Activated naive CD4-positive, alpha-beta T cell treated with anti-CD3 and anti-CD28 coated beads for 36 hours (primary cell): ENCODE measurements at regions not wholly inside any gene's neighbourhood (a gene's known extent, or its start where the extent isn't known, plus 50 kb on each side); places are given as distances from the start of the nearest gene placed in this dataset.

ENCODE experiments used
- CTCF ChIA-PET: fragments of 350-600 bp; sonication (Branson Sonifier 250); formaldehyde crosslinking; loops from one replicate; lab custom pipeline; 2021; ENCODE audit warnings: antibody characterized with exemption; lab: Charles Lee
- DNase-seq: peaks from one replicate; pipeline ENCODE4 v3.0.0-alpha.2; 2020
- H3K27ac Mint-ChIP-seq: one replicate; pipeline ENCODE4 v1.8.0; 2021; ENCODE audit warnings: mild to moderate bottlenecking, mixed read lengths
- H3K27me3 Mint-ChIP-seq: one replicate; pipeline ENCODE4 v1.8.0; 2021; ENCODE audit warnings: low read depth, mixed read lengths
- H3K36me3 Mint-ChIP-seq: one replicate; pipeline ENCODE4 v1.8.0; 2021; ENCODE audit warnings: low read depth, mixed read lengths
- H3K4me1 Mint-ChIP-seq: one replicate; pipeline ENCODE4 v1.8.0; 2021; ENCODE audit warnings: low read depth, mixed read lengths
- H3K4me3 Mint-ChIP-seq: one replicate; pipeline ENCODE4 v1.8.0; 2021; ENCODE audit warnings: mild to moderate bottlenecking, moderate library complexity, mixed read lengths
- H3K9me3 Mint-ChIP-seq: one replicate; pipeline ENCODE4 v1.8.0; 2021; ENCODE audit warnings: mixed read lengths
- intact Hi-C: fragments of 100-400 bp; cut with micrococcal nuclease; formaldehyde crosslinking; loops from one replicate; pipeline ENCODE4 v1.15.1; 2023

DNA sequence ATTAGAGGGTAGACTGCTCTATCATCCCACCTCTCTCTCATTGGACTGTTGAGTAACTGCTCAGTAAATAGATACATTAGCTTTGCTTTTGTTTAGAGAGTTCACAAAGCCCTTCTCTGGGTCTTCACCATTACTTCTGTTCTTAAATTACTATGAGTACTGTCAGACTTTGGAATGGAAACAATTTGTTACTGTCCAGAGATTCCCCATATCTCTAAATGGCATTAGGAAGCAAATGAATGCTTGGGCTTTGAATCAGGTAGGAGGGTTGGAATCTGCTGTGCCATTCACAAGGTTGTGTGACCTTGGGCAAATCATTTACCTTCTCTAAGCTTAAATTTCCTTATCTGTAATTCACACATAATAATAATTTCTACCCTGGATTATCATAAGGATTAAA lies 541.0 kb upstream of the FZD8 start:
- no peaks in the 10 kb centered on the region for H3K4me1 Mint-ChIP-seq
- H3K36me3 Mint-ChIP-seq = no peaks in the 10 kb centered on the region
- no peak overlapping the region for H3K27ac Mint-ChIP-seq
- intact Hi-C loops = no loop called here
- peaks cover 8% of the 10 kb centered on the region for H3K9me3 Mint-ChIP-seq
- no peak for DNase-seq
- H3K4me3 Mint-ChIP-seq = no peak overlapping the region
- CTCF ChIA-PET = no interaction called here
- no peaks in the 10 kb centered on the region for H3K27me3 Mint-ChIP-seq

DNA sequence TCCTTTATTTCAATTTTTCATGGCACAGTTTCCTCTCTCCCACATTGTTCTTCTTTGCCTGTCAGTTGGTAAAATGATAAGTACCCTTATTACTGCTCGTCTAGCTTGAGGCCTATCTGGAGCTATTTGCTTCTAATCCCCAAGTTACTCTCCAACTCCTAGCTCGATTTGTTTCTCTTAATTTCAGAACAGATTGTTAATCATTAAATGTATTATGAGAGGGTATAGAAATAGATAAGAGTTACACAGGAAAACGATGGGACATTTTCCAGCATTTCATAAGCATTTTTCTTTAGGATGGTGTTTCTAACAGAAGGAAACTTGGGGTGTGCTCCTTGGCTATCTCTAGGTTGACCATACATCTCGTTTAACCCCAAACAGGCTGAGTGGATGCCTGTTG lies 540.5 kb upstream of the FZD8 start:
- intact Hi-C loops = no loop called here
- H3K4me3 Mint-ChIP-seq = no peak overlapping the region

GRCh38 chr10:36182179-36182566 lies 540.1 kb upstream of the FZD8 start:
- intact Hi-C loops = no loop called here
- no peak for DNase-seq
- no peak overlapping the region for H3K27ac Mint-ChIP-seq
- no peaks in the 10 kb centered on the region for H3K27me3 Mint-ChIP-seq
- no peaks in the 10 kb centered on the region for H3K36me3 Mint-ChIP-seq
- peaks cover 8% of the 10 kb centered on the region for H3K9me3 Mint-ChIP-seq
- H3K4me1 Mint-ChIP-seq = no peaks in the 10 kb centered on the region
- no peak overlapping the region for H3K4me3 Mint-ChIP-seq
- CTCF ChIA-PET = no interaction called here

More for the DNA sequence above, 540.5 kb upstream of the FZD8 start:
- Mint-ChIP-seq H3K27me3 (no peaks in the 10 kb centered on the region), H3K4me1 (no peaks in the 10 kb centered on the region), H3K9me3 (peaks cover 8% of the 10 kb centered on the region), H3K36me3 (no peaks in the 10 kb centered on the region), H3K27ac (no peak overlapping the region)
- DNase-seq = no peak
- CTCF ChIA-PET = no interaction called here

DNA sequence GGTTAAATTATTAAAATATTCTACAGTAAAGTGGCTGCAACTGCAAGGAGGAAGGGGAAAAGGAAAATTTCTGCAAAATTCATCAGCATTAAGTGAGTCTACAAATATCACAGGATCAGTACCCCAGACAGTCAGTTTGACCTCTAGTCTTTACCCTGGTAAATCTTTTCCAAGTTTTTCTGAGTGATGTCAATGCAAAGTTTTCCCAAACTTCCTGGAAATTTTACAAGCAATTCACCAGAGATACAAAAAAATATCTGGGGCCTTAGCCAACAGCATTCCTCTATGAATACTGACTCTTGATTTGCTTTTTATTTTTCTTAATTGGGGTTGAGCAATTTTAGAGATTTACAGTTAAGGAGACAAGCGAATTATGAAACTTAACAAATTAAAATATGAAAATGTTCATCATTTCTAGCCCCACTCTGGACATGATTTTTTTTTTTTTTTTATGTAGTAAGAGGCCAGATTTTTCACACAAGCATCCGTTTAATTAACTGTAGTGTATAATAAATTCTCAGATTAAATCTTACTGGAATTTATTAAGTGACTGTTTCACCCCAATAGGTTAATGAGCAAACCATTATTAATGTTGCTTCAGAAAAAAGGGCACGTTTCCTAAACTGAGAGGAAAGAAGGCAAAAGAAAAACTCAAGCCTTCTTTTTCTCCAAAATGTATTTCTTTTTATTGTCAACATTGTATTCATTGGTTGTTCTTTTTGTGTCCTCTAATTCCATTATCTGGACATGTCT lies 539.5 kb upstream of the FZD8 start:
- Mint-ChIP-seq H3K27me3 (no peaks in the 10 kb centered on the region), H3K4me3 (no peak overlapping the region), H3K4me1 (no peaks in the 10 kb centered on the region), H3K36me3 (no peaks in the 10 kb centered on the region), H3K27ac (no peak overlapping the region), H3K9me3 (peaks cover 9% of the 10 kb centered on the region)
- DNase-seq = no peak
- CTCF ChIA-PET = no interaction called here
- intact Hi-C loops = no loop called here

- no peak overlapping the region for H3K4me3 Mint-ChIP-seq
- intact Hi-C loops = no loop called here
- peaks cover 10% of the 10 kb centered on the region for H3K9me3 Mint-ChIP-seq
- H3K36me3 Mint-ChIP-seq = no peaks in the 10 kb centered on the region
- CTCF ChIA-PET = no interaction called here
- DNase-seq = no peak
- no peaks in the 10 kb centered on the region for H3K27me3 Mint-ChIP-seq
- H3K4me1 Mint-ChIP-seq = no peaks in the 10 kb centered on the region
- no peak overlapping the region for H3K27ac Mint-ChIP-seq
These were observed 536.5 kb upstream of the FZD8 start for GRCh38 chr10:36178616-36179015.

- Mint-ChIP-seq H3K4me1 (no peaks in the 10 kb centered on the region), H3K4me3 (no peak overlapping the region), H3K9me3 (peaks cover 8% of the 10 kb centered on the region), H3K36me3 (no peaks in the 10 kb centered on the region), H3K27ac (no peak overlapping the region), H3K27me3 (no peaks in the 10 kb centered on the region)
- CTCF ChIA-PET = no interaction called here
- no peak for DNase-seq
- intact Hi-C loops = no loop called here
These were observed 535.0 kb upstream of the FZD8 start for GRCh38 chr10:36177071-36177470.

DNA sequence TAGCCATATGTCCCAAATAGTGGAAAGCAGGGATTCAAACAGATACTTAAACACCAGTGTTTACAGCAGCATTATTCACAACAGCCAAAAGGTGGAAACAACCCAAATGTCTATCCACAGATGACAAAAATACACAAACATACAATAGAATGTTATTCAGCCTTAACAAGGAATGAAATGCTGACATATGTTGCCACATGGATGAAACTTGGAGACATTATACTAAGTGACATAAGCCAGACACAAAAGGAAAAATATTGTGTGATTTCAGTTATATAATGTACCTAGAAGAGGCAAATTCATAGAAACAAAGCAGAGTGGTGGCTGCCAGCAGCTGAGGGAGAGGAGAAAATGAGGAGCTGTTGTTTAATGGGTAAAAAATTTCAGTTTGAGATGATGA lies 533.9 kb upstream of the FZD8 start:
- no peaks in the 10 kb centered on the region for H3K27me3 Mint-ChIP-seq
- no peak for DNase-seq
- no peaks in the 10 kb centered on the region for H3K36me3 Mint-ChIP-seq
- intact Hi-C loops = no loop called here
- no peaks in the 10 kb centered on the region for H3K4me1 Mint-ChIP-seq
- CTCF ChIA-PET = no interaction called here
- no peak overlapping the region for H3K27ac Mint-ChIP-seq
- H3K9me3 Mint-ChIP-seq = peaks cover 8% of the 10 kb centered on the region
- H3K4me3 Mint-ChIP-seq = no peak overlapping the region

DNA sequence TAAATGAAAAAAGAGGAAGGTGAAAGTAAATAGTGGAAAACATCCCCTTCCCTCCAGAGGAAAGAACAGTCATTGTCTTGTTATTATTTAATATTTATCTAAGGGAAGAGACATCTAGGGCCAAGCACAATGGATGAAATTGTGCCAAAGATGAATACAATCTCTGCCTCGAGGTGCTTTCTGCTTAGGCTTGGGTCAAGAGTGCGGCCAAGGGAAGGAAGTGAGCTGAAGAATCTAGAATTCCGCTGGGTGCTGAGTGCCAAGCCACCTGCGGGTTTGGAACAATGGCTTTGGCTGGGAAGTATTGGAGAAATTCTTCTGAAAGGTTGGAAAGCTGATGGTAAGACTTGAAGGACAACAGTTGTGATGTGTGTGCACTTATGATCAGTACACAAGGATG lies 531.3 kb upstream of the FZD8 start:
- no peaks in the 10 kb centered on the region for H3K36me3 Mint-ChIP-seq
- no peaks in the 10 kb centered on the region for H3K27me3 Mint-ChIP-seq
- DNase-seq = no peak
- intact Hi-C loops = no loop called here
- CTCF ChIA-PET = no interaction called here
- no peaks in the 10 kb centered on the region for H3K4me1 Mint-ChIP-seq
- no peak overlapping the region for H3K4me3 Mint-ChIP-seq
- H3K9me3 Mint-ChIP-seq = peaks cover 3% of the 10 kb centered on the region
- H3K27ac Mint-ChIP-seq = no peak overlapping the region

GRCh38 chr10:36171953-36172940 lies 530.2 kb upstream of the FZD8 start:
- H3K36me3 Mint-ChIP-seq = no peaks in the 10 kb centered on the region
- intact Hi-C loops = no loop called here
- no peak overlapping the region for H3K4me3 Mint-ChIP-seq
- DNase-seq = no peak
- no peaks in the 10 kb centered on the region for H3K4me1 Mint-ChIP-seq
- peaks cover 3% of the 10 kb centered on the region for H3K9me3 Mint-ChIP-seq
- CTCF ChIA-PET = no interaction called here
- H3K27me3 Mint-ChIP-seq = no peaks in the 10 kb centered on the region
- no peak overlapping the region for H3K27ac Mint-ChIP-seq

- H3K9me3 Mint-ChIP-seq = peaks cover 2% of the 10 kb centered on the region
- no peak for DNase-seq
- no peak overlapping the region for H3K27ac Mint-ChIP-seq
- no peaks in the 10 kb centered on the region for H3K36me3 Mint-ChIP-seq
- CTCF ChIA-PET = no interaction called here
- intact Hi-C loops = no loop called here
- H3K4me1 Mint-ChIP-seq = no peaks in the 10 kb centered on the region
- H3K4me3 Mint-ChIP-seq = no peak overlapping the region
- no peaks in the 10 kb centered on the region for H3K27me3 Mint-ChIP-seq
These were observed 529.5 kb upstream of the FZD8 start for GRCh38 chr10:36171556-36171952.

- Mint-ChIP-seq H3K4me1 (no peaks in the 10 kb centered on the region), H3K27ac (no peak overlapping the region), H3K4me3 (no peak overlapping the region), H3K9me3 (peaks cover under 1% of the 10 kb centered on the region), H3K36me3 (no peaks in the 10 kb centered on the region), H3K27me3 (no peaks in the 10 kb centered on the region)
- intact Hi-C loops = no loop called here
- no peak for DNase-seq
- CTCF ChIA-PET = no interaction called here
These were observed 528.9 kb upstream of the FZD8 start for GRCh38 chr10:36170943-36171501.

DNA sequence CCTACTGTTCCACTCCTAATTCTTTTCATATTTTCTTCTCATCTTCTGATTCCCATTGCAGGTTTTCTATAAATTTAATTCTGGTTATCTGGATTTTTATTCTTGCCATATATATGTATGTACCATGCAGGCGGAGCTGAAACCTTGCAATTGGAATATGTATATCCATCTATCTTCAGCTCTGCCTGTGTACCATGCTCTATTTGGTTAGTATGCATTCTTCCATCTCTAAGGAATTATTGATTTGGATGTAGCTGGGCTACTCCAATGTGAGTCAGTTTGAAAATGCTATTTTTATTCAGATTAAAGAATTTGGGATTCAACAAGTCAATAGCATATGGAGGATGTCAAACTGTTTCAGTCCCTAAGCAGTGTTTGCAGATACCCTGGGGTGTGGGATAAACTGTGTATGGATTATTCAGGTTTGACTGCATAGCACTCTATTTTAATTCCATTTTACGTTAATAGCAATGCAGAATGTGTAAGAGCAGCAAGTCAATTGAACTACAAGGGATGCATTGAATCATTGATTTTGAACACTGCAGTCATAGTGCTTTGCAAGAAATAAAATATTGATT lies 528.1 kb upstream of the FZD8 start:
- Mint-ChIP-seq H3K36me3 (no peaks in the 10 kb centered on the region), H3K4me3 (no peak overlapping the region), H3K27ac (no peak overlapping the region), H3K9me3 (no peaks in the 10 kb centered on the region), H3K4me1 (no peaks in the 10 kb centered on the region), H3K27me3 (no peaks in the 10 kb centered on the region)
- CTCF ChIA-PET = no interaction called here
- DNase-seq = no peak
- intact Hi-C loops = no loop called here
